Neuronal stem cell (in vitro differentiated cells): ENCODE measurements at regions not wholly inside any gene's neighbourhood (a gene's known extent, or its start where the extent isn't known, plus 50 kb on each side); places are given as distances from the start of the nearest gene placed in this dataset.

Source experiments
- DNase-seq: peaks from one replicate; pipeline ENCODE4 v3.0.0-alpha.2; 2013; ENCODE audit warnings: low spot score
- H2AFZ ChIP-seq: one replicate; pipeline ENCODE4 v1.6.1; 2013; ENCODE audit warnings: mild to moderate bottlenecking, low read length, inconsistent platforms
- H2AK5ac ChIP-seq: 2 replicates; pipeline ENCODE4 v1.6.1; 2013; ENCODE audit warnings: low read depth, mild to moderate bottlenecking, inconsistent platforms, low read length, moderate library complexity, mixed read lengths
- H2BK120ac ChIP-seq: 2 replicates; pipeline ENCODE4 v1.6.1; 2013; ENCODE audit warnings: low read depth, mild to moderate bottlenecking, inconsistent platforms, low read length, moderate library complexity, mixed read lengths
- H2BK12ac ChIP-seq: one replicate; pipeline ENCODE4 v1.6.1; 2013; ENCODE audit warnings: low read length, inconsistent platforms
- H2BK15ac ChIP-seq: 2 replicates; pipeline ENCODE4 v1.6.1; 2013; ENCODE audit warnings: mild to moderate bottlenecking, low read length, inconsistent platforms, mixed read lengths
- H2BK5ac ChIP-seq: one replicate; pipeline ENCODE4 v1.6.1; 2013; ENCODE audit warnings: inconsistent platforms, mild to moderate bottlenecking, low read length, moderate library complexity
- H3K14ac ChIP-seq: one replicate; pipeline ENCODE4 v1.6.1; 2013; ENCODE audit warnings: low read length, inconsistent platforms
- H3K18ac ChIP-seq: 2 replicates; pipeline ENCODE4 v1.6.1; 2013; ENCODE audit warnings: low read length, inconsistent platforms
- H3K23ac ChIP-seq: 2 replicates; pipeline ENCODE4 v1.6.1; 2013; ENCODE audit warnings: low read depth, mild to moderate bottlenecking, mixed read lengths, low read length, inconsistent platforms; ENCODE audit not compliant: poor library complexity
- H3K27ac ChIP-seq: replicated peaks from 3 replicates; pipeline ENCODE4 v1.5.1; 2013; ENCODE audit warnings: low read length, inconsistent platforms
- H3K27me3 ChIP-seq, 3 experiments: 2 replicates each; pipeline ENCODE4 v1.6.1; 2013; ENCODE audit warnings: low read length in 3 of 3, mild to moderate bottlenecking in 2 of 3, inconsistent platforms in 1 of 3, low read depth in 1 of 3, mixed read lengths in 1 of 3, moderate library complexity in 1 of 3; ENCODE audit not compliant: control insufficient read depth in 3 of 3, insufficient read depth in 3 of 3
- H3K36me3 ChIP-seq, 2 donors: replicated peaks in 1 of 2; 2 replicates each; pipeline ENCODE4 v1.6.1; 2013; ENCODE audit warnings: low read length in 2 of 2; ENCODE audit not compliant: control insufficient read depth in 2 of 2, insufficient read depth in 2 of 2
- H3K4ac ChIP-seq: 2 replicates; pipeline ENCODE4 v1.6.1; 2013; ENCODE audit warnings: inconsistent platforms, mild to moderate bottlenecking, low read length, moderate library complexity
- H3K4me1 ChIP-seq, 2 donors: 1 replicate in 1 of 2; 2 replicates in 1 of 2; pipeline ENCODE4 v1.6.1; 2013; ENCODE audit warnings: low read length in 2 of 2, low read depth in 1 of 2; ENCODE audit not compliant: control insufficient read depth in 2 of 2, insufficient read depth in 1 of 2
- H3K4me2 ChIP-seq: one replicate; pipeline ENCODE4 v1.6.1; 2013; ENCODE audit warnings: mild to moderate bottlenecking, low read length, inconsistent platforms; ENCODE audit not compliant: insufficient read depth, poor library complexity, severe bottlenecking
- H3K4me3 ChIP-seq, 2 donors: 2 replicates each; pipeline ENCODE4 v1.5.1; 2013; ENCODE audit warnings: low read length in 2 of 2, mild to moderate bottlenecking in 2 of 2, inconsistent platforms in 1 of 2, moderate library complexity in 1 of 2
- H3K79me1 ChIP-seq: one replicate; pipeline ENCODE4 v1.6.1; 2013; ENCODE audit warnings: low read depth, mild to moderate bottlenecking, inconsistent platforms, low read length, moderate library complexity
- H3K9ac ChIP-seq: one replicate; pipeline ENCODE4 v1.6.1; 2013; ENCODE audit warnings: mild to moderate bottlenecking, low read depth, low read length, inconsistent platforms; ENCODE audit not compliant: poor library complexity
- H3K9me3 ChIP-seq, 2 donors: replicated peaks in 1 of 2; 2 replicates each; pipeline versions ENCODE3 to v1.6.1; 2013; ENCODE audit warnings: low read length in 2 of 2, mild to moderate bottlenecking in 2 of 2, inconsistent platforms in 1 of 2, low read depth in 1 of 2, mixed read lengths in 1 of 2, moderate library complexity in 1 of 2; ENCODE audit not compliant: control insufficient read depth in 2 of 2, insufficient read depth in 1 of 2
- H4K8ac ChIP-seq: one replicate; pipeline ENCODE4 v1.6.1; 2013; ENCODE audit warnings: low read depth, mild to moderate bottlenecking, inconsistent platforms, low read length, moderate library complexity
- H4K91ac ChIP-seq: one replicate; pipeline ENCODE4 v1.6.1; 2013; ENCODE audit warnings: low read length, low read depth, mild to moderate bottlenecking, inconsistent platforms; ENCODE audit not compliant: poor library complexity
- WGBS, 2 donors: extraction: QIAGEN DNeasy Blood & Tissue Kit; methylation state at CpG; one replicate each; pipeline ENCODE4 v1.1.7; 2013; ENCODE audit warnings: missing lambda C conversion rate in 2 of 2, mixed read lengths in 1 of 2; ENCODE audit not compliant: insufficient read length in 2 of 2, insufficient replicate concordance in 1 of 2; ENCODE audit errors: extremely low coverage in 2 of 2; 5-methylcytosine and 5-hydroxymethylcytosine counted together

DNA sequence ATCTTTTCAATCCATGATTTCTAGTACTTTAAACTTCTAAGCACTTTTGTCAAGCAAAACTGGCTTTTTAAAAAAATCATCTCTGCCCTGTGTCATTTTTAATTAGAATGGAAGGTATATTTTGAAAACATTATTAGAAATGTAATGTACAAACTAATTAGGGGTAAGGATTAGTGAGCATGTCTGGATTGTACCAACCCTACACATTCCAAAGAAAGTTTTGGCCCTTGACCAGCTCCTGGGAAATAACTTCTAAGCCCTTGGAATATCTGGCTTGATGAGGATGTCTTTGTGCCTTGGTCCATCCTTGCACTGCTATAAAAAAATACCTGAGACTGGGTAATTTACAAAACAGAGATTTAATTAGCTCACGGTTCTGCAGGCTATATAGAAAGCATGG, 876.5 kb downstream of the RAPGEF2 start:
- H3K23ac ChIP-seq, result no peak overlapping the region
- H3K36me3 ChIP-seq, result no peaks in the 10 kb centered on the region
- no peak overlapping the region for H3K4ac ChIP-seq
- H3K27me3 ChIP-seq, result no peaks in the 10 kb centered on the region
- no peak overlapping the region for H3K4me3 ChIP-seq
- no peak overlapping the region for H3K14ac ChIP-seq
- no CpG with 5 or more reads among the region's 1 CpG for WGBS, 2 donors
- H3K18ac ChIP-seq, result no peak overlapping the region
- H2AFZ ChIP-seq, result no peak overlapping the region
- no peaks in the 10 kb centered on the region for H3K4me1 ChIP-seq
- H3K9me3 ChIP-seq, result no peaks in the 10 kb centered on the region
- no peak overlapping the region for H2BK120ac ChIP-seq
- H4K91ac ChIP-seq, result no peak overlapping the region
- H2BK12ac ChIP-seq, result no peak overlapping the region
- no peak overlapping the region for H2BK15ac ChIP-seq
- H3K4me2 ChIP-seq, result no peak overlapping the region
- no peak overlapping the region for H4K8ac ChIP-seq
- no peak overlapping the region for H3K9ac ChIP-seq
- no peak for DNase-seq
- no peak overlapping the region for H2AK5ac ChIP-seq
- no peaks in the 10 kb centered on the region for H3K79me1 ChIP-seq
- H2BK5ac ChIP-seq, result no peak overlapping the region
- H3K27ac ChIP-seq, result no peak overlapping the region

DNA sequence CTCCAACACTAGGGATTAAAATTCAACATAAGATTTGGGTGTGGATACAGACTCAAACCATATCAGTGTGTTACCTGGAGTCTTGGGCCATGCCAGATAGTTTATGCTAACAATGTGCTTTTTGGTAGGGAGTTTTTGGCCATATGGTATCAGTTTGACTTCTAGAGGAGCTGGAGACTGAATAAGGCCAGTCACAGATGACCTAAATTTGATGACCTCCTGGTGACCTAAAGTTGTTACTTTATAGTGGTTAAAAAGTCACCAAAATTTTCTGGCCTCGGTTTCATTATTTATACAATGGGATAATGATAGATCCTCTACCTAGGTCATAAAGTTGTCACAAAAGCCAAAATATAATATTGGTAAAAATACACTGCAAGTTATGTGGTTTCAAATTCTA, 877.1 kb downstream of the RAPGEF2 start:
- Histone ChIP-seq H3K9ac (no peak overlapping the region), H3K36me3 (no peaks in the 10 kb centered on the region)
- WGBS, 2 donors, result no CpG with 5 or more reads among the region's 1 CpG

DNA sequence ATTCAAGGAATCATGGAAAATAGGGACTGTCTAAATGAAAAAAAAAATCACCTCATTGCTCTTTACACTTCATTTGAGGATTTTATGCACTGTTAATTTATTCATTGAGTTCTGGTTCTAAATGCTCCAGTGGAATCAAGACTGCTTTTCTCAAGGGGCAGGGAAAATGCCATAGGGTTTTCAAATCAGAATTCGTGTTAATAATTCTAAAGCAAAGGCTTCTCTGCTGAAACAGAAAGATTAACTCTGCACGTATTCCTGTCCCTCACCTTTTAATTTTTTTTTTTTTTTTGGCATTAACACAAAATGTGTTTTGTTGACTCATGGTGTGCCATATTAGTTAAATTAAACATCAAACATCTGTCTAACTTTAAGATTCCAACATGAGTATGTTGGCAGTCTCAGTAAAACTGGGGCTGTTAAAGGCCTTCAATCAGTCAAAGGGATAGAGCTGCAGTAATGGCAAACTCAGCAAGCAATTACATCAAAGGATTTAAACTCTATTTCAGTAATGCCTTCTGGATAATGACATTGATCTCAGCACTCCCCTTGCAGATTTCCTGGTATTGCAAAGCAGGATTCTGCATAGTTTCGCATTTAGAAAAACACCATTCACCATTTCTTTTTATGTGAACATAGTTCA, 878.1 kb downstream of the RAPGEF2 start:
- Histone ChIP-seq H2AK5ac (no peak overlapping the region), H2BK5ac (no peak overlapping the region), H2BK120ac (no peak overlapping the region), H3K18ac (no peak overlapping the region), H3K4me1 (no peaks in the 10 kb centered on the region), H3K14ac (no peak overlapping the region), H3K27me3 (no peaks in the 10 kb centered on the region), H3K79me1 (no peaks in the 10 kb centered on the region), H4K91ac (no peak overlapping the region), H3K4me2 (no peak overlapping the region), H2AFZ (no peak overlapping the region), H3K9me3 (no peaks in the 10 kb centered on the region), H3K4me3 (no peak overlapping the region), H2BK12ac (no peak overlapping the region), H3K9ac (no peak overlapping the region), H2BK15ac (no peak overlapping the region), H4K8ac (no peak overlapping the region), H3K27ac (no peak overlapping the region), H3K23ac (no peak overlapping the region), H3K36me3 (no peaks in the 10 kb centered on the region), H3K4ac (no peak overlapping the region)
- DNase-seq, result no peak
- no CpG with 5 or more reads among the region's 3 CpGs for WGBS, 2 donors

More for the DNA sequence above, 877.1 kb downstream of the RAPGEF2 start:
- no peaks in the 10 kb centered on the region for H3K79me1 ChIP-seq
- H3K27me3 ChIP-seq, result no peaks in the 10 kb centered on the region
- no peak overlapping the region for H3K18ac ChIP-seq
- H2BK15ac ChIP-seq, result no peak overlapping the region
- no peak overlapping the region for H2BK5ac ChIP-seq
- H4K91ac ChIP-seq, result no peak overlapping the region
- H3K4me3 ChIP-seq, result no peak overlapping the region
- no peak overlapping the region for H2AFZ ChIP-seq
- H3K9me3 ChIP-seq, result no peaks in the 10 kb centered on the region
- H2BK120ac ChIP-seq, result no peak overlapping the region
- H3K4me1 ChIP-seq, result no peaks in the 10 kb centered on the region
- H3K4ac ChIP-seq, result no peak overlapping the region
- H3K27ac ChIP-seq, result no peak overlapping the region
- H2BK12ac ChIP-seq, result no peak overlapping the region
- no peak for DNase-seq
- H2AK5ac ChIP-seq, result no peak overlapping the region
- H3K4me2 ChIP-seq, result no peak overlapping the region
- H3K23ac ChIP-seq, result no peak overlapping the region
- H3K14ac ChIP-seq, result no peak overlapping the region
- no peak overlapping the region for H4K8ac ChIP-seq

DNA sequence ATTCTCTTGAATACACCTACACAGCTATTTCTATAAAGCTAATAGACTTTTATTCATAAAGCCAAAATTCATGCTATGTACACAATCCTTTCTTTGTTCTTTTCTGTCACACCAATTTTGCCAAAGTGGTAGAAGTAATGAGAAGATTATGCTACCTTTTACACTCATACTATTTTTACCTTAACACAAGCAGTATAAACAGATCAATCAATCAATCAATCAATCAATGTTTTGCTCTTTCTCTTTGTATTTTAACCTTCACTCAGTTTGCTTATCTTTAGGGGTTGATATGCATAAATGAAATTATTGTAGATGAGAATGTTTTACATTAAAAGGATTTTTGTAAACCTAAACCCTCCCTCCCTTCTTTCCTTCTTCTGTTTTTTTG, 878.6 kb downstream of the RAPGEF2 start:
- no peaks in the 10 kb centered on the region for H3K27me3 ChIP-seq
- no peak overlapping the region for H3K27ac ChIP-seq
- DNase-seq, result no peak
- H2BK120ac ChIP-seq, result no peak overlapping the region
- no peaks in the 10 kb centered on the region for H3K36me3 ChIP-seq
- no peak overlapping the region for H2BK5ac ChIP-seq
- H3K4me1 ChIP-seq, result no peaks in the 10 kb centered on the region
- no peak overlapping the region for H2BK15ac ChIP-seq
- H3K18ac ChIP-seq, result no peak overlapping the region
- H2AFZ ChIP-seq, result no peak overlapping the region
- no peak overlapping the region for H2BK12ac ChIP-seq
- no peak overlapping the region for H4K91ac ChIP-seq
- H3K9me3 ChIP-seq, result no peaks in the 10 kb centered on the region
- no peak overlapping the region for H3K4me3 ChIP-seq
- no peaks in the 10 kb centered on the region for H3K79me1 ChIP-seq
- H3K4me2 ChIP-seq, result no peak overlapping the region
- H3K9ac ChIP-seq, result no peak overlapping the region
- H3K23ac ChIP-seq, result no peak overlapping the region
- no peak overlapping the region for H3K14ac ChIP-seq
- no peak overlapping the region for H4K8ac ChIP-seq
- no peak overlapping the region for H2AK5ac ChIP-seq
- no peak overlapping the region for H3K4ac ChIP-seq
